WTC11 (cell line): ENCODE measurements at regions not wholly inside any gene's neighbourhood (a gene's known extent, or its start where the extent isn't known, plus 50 kb on each side); places are given as distances from the start of the nearest gene placed in this dataset.
"Not testable (repeated sequence)": the region's sequence is repeated elsewhere in the genome, so short reads cannot be mapped to it uniquely, and the experiment has no call there.

Experiments used
- ATAC-seq: fragments of 200-7000 bp; cut with Tn5 transposase; 2 replicates; pipeline ENCODE4 v1.10.0; 2021; ENCODE audit warnings: mild to moderate bottlenecking, moderate library complexity
- CTCF ChIA-PET: fragments of 300-600 bp; sonication (Branson Sonifier 250); formaldehyde crosslinking; loops from one replicate; lab custom pipeline; 2021; ENCODE audit warnings: antibody characterized with exemption; lab: Charles Lee
- POLR2A ChIA-PET: fragments of 350-600 bp; sonication (Branson Sonifier 250); formaldehyde crosslinking; loops from one replicate; lab custom pipeline; 2021; ENCODE audit warnings: antibody characterized with exemption; lab: Charles Lee
- DNase-seq: peaks from one replicate; pipeline ENCODE4 v3.0.0; 2021; ENCODE audit warnings: low spot score
- H3K27ac Mint-ChIP-seq: 2 replicates; pipeline ENCODE4 v1.8.0; 2021; ENCODE audit warnings: mixed read lengths
- H3K27me3 Mint-ChIP-seq: 2 replicates; pipeline ENCODE4 v1.8.0; 2021; ENCODE audit warnings: low read depth, mild to moderate bottlenecking, moderate library complexity, mixed read lengths
- H3K36me3 Mint-ChIP-seq: 2 replicates; pipeline ENCODE4 v1.8.0; 2021; ENCODE audit warnings: mixed read lengths
- H3K4me1 Mint-ChIP-seq: 2 replicates; pipeline ENCODE4 v1.8.0; 2022; ENCODE audit warnings: mixed read lengths
- H3K4me3 Mint-ChIP-seq: 2 replicates; pipeline ENCODE4 v1.8.0; 2021; ENCODE audit warnings: mild to moderate bottlenecking, moderate library complexity, mixed read lengths
- H3K9me3 Mint-ChIP-seq: 2 replicates; pipeline ENCODE4 v1.8.0; 2021; ENCODE audit warnings: mixed read lengths
- ATF6 ChIP-seq: sonication (generic); formaldehyde crosslinking; IDR thresholded peaks from 2 replicates; pipeline ENCODE4 v1.8.1; 2023; ENCODE audit warnings: mild to moderate bottlenecking, missing genetic modification reagents
- CBFB ChIP-seq: sonication (generic); formaldehyde crosslinking; IDR thresholded peaks from 2 replicates; pipeline ENCODE4 v1.8.1; 2022; ENCODE audit warnings: mild to moderate bottlenecking, low read depth, missing genetic modification reagents
- E2F5 ChIP-seq: sonication (generic); formaldehyde crosslinking; IDR thresholded peaks from 2 replicates; pipeline ENCODE4 v1.8.1; 2022; ENCODE audit warnings: mild to moderate bottlenecking, moderate library complexity, missing genetic modification reagents
- ELF4 ChIP-seq: sonication (generic); formaldehyde crosslinking; IDR thresholded peaks from 2 replicates; pipeline ENCODE4 v1.8.1; 2022; ENCODE audit warnings: low read depth, mild to moderate bottlenecking, moderate library complexity, missing genetic modification reagents
- ESRRA ChIP-seq: sonication (generic); formaldehyde crosslinking; IDR thresholded peaks from 2 replicates; pipeline ENCODE4 v1.8.1; 2022; ENCODE audit warnings: mild to moderate bottlenecking, missing genetic modification reagents, borderline replicate concordance
- JUN ChIP-seq: sonication (generic); formaldehyde crosslinking; IDR thresholded peaks from 2 replicates; pipeline ENCODE4 v1.8.0; 2023; ENCODE audit warnings: mild to moderate bottlenecking, missing genetic modification reagents
- MAX ChIP-seq: sonication (generic); formaldehyde crosslinking; IDR thresholded peaks from 2 replicates; pipeline ENCODE4 v1.8.0; 2022; ENCODE audit warnings: mild to moderate bottlenecking, missing genetic modification reagents
- NR2C2 ChIP-seq: sonication (generic); formaldehyde crosslinking; IDR thresholded peaks from 2 replicates; pipeline ENCODE4 v1.8.0; 2022; ENCODE audit warnings: mild to moderate bottlenecking, missing genetic modification reagents
- PRDM15 ChIP-seq: sonication (generic); formaldehyde crosslinking; IDR thresholded peaks from 2 replicates; pipeline ENCODE4 v1.8.0; 2022; ENCODE audit warnings: missing genetic modification reagents
- STAT6 ChIP-seq: sonication (generic); formaldehyde crosslinking; conservative IDR thresholded peaks from 2 replicates; pipeline ENCODE4 v1.8.1; 2023; ENCODE audit warnings: mild to moderate bottlenecking, low read depth, missing genetic modification reagents, moderate library complexity
- TCF7 ChIP-seq: sonication (generic); formaldehyde crosslinking; IDR thresholded peaks from 2 replicates; pipeline ENCODE4 v1.8.0; 2022; ENCODE audit warnings: mild to moderate bottlenecking, low read depth, missing genetic modification reagents, moderate library complexity
- ZNF121 ChIP-seq: sonication (generic); formaldehyde crosslinking; IDR thresholded peaks from 2 replicates; pipeline ENCODE4 v1.8.0; 2023; ENCODE audit warnings: missing genetic modification reagents
- ZNF232 ChIP-seq: sonication (generic); formaldehyde crosslinking; IDR thresholded peaks from 2 replicates; pipeline ENCODE4 v1.8.0; 2022; ENCODE audit warnings: mild to moderate bottlenecking, missing genetic modification reagents
- ZNF263 ChIP-seq: sonication (generic); formaldehyde crosslinking; IDR thresholded peaks from 2 replicates; pipeline ENCODE4 v1.8.1; 2022; ENCODE audit warnings: low read depth, mild to moderate bottlenecking, moderate library complexity, missing genetic modification reagents
- ZNF317 ChIP-seq: sonication (generic); formaldehyde crosslinking; IDR thresholded peaks from 2 replicates; pipeline ENCODE4 v1.8.1; 2023; ENCODE audit warnings: low read depth, mild to moderate bottlenecking, moderate library complexity, missing genetic modification reagents, borderline replicate concordance
- ZNF425 ChIP-seq: fragments of 250-450 bp; sonication (Bioruptor Pico); conservative IDR thresholded peaks from 2 replicates; pipeline ENCODE4 v1.9.0; 2021; ENCODE audit warnings: mild to moderate bottlenecking
- ZNF532 ChIP-seq: fragments of 250-450 bp; sonication (Bioruptor Pico); IDR thresholded peaks from 2 replicates; pipeline ENCODE4 v1.9.0; 2021; ENCODE audit warnings: mild to moderate bottlenecking, borderline replicate concordance

- TF ChIP-seq ELF4 (CRISPR knock-in tag) (no peak), ZNF532 (CRISPR knock-in tag) (no peak), NR2C2 (CRISPR knock-in tag) (no peak), ATF6 (CRISPR knock-in tag) (no peak), ZNF425 (CRISPR knock-in tag) (no peak), ZNF317 (CRISPR knock-in tag) (no peak)
Observed at GRCh38 chr2:4110273-4110672, 406.9 kb downstream of the DCDC2C start (continued).

GRCh38 chr2:4115435-4115834 is 412.1 kb downstream of the DCDC2C start:
- H3K4me1 Mint-ChIP-seq, H3K27me3 Mint-ChIP-seq, ATAC-seq, H3K27ac Mint-ChIP-seq, DNase-seq, CTCF ChIA-PET, POLR2A ChIA-PET, H3K4me3 Mint-ChIP-seq: not testable (repeated sequence)
- H3K36me3 Mint-ChIP-seq = peaks cover 60% of the 10 kb centered on the region
- peaks cover 52% of the 10 kb centered on the region for H3K9me3 Mint-ChIP-seq

- ChIA-PET CTCF (no interaction called here), POLR2A (no interaction called here)
- Mint-ChIP-seq H3K9me3 (peaks cover 94% of the 10 kb centered on the region), H3K27me3 (no peaks in the 10 kb centered on the region), H3K4me1 (no peaks in the 10 kb centered on the region), H3K27ac (no peak overlapping the region), H3K4me3 (no peak overlapping the region), H3K36me3 (peaks cover 77% of the 10 kb centered on the region)
- no peak for ATAC-seq
- DNase-seq = no peak
- TF ChIP-seq STAT6 (CRISPR knock-in tag) = no peak
- no peak for TF ChIP-seq ZNF232
- TF ChIP-seq PRDM15 (CRISPR knock-in tag) = no peak
- TF ChIP-seq ZNF121 (CRISPR knock-in tag) = no peak
- TF ChIP-seq E2F5 (CRISPR knock-in tag) = no peak
- no peak for TF ChIP-seq MAX
- TF ChIP-seq ZNF263 (CRISPR knock-in tag) = no peak
- TF ChIP-seq JUN (CRISPR knock-in tag) = no peak
- TF ChIP-seq CBFB (CRISPR knock-in tag) = no peak
- TF ChIP-seq ESRRA (CRISPR knock-in tag) = no peak
- TF ChIP-seq TCF7 (CRISPR knock-in tag) = no peak
Observed at GRCh38 chr2:4122726-4123125, 419.4 kb downstream of the DCDC2C start.
